GM12874 (cell line): ENCODE measurements at regions not wholly inside any gene's neighbourhood (a gene's known extent, or its start where the extent isn't known, plus 50 kb on each side); places are given as distances from the start of the nearest gene placed in this dataset.

Experiments
- CTCF ChIP-seq: IDR thresholded peaks from 2 replicates; pipeline ENCODE4 v1.5.1; 2011; ENCODE audit warnings: low read depth, mild to moderate bottlenecking, control low read depth, low read length, moderate library complexity; ENCODE audit not compliant: insufficient read depth

DNA sequence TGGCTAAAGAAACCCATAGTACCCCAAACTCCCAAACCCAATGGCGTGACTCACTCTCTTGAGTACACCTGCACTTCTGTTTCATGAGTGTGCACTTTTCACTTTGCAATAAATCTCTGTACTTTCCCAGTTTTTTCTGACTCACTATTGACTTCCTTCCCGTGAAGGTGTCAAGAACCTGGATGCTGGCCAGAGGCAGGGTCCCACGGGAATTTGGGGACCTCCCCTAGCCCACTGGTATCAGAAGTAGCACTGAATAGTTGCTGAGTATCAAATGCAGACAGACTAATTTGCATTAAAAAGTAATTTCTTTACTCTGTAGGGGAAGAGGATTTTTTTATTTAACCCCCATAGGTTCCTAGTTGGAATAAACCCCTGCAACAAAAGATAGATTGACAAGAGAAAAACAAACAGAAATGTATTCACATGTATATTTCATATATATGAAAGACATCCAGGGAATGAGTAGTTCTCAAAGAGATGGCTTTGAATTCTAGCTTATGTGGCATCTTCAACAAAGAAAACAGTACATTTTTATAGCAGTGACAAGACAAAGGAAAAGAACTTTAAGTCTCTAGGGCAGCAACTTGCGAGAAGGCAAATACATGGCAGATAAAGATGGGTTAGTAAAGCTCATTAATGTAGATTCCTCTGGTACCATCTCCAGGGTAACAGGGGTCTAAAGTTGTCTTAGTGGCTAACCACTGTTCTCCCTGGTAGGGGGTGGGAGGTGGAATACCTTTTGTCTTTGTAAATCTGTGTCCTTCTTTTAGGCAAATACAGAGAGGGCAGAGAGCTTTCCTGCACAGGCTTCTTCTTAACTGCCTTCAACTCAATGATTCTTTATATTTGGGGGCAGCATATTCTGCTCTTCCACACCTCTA lies 385.5 kb upstream of the PDZRN3 start:
- no peak for TF ChIP-seq CTCF

DNA sequence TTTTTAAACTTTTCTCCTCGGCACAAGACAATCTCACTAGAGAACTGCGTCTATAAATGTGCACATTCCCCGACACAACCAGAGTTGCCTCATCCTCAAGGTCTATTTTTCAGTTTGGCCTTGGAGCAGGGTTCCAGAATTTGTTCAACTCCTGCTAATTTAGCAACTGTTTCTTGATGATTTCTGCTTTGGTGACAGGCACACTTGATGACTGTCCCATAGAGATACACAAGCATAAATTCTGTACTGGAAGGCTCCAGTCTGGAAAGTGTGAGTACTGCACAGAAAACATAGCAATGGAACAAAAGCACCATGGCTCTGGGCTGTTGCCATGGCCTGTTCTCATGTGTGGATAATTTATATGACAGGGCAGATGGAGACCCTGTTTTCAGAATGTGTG lies 379.6 kb upstream of the PDZRN3 start:
- TF ChIP-seq CTCF = no peak

DNA sequence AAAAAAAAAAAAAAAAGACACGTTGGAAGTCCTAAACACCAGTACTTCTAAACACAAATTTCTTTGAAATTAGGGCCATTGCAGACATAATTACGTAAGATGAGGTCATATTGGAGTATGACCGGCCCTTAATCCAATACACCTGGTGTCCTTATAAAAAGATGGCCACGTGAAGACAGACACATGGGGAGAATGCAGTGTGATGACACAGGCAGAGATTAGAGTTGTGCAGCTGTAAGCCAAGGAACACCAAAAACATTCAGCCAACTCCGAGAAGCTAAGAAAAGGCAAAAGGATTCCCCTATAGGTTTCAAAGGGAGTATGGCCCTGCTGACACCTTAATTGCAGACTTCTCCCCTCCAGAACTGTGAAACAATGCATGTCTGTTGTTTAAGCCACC lies 379.0 kb upstream of the PDZRN3 start:
- no peak for TF ChIP-seq CTCF

GRCh38 chr3:74001436-74001835 lies 376.7 kb upstream of the PDZRN3 start:
- TF ChIP-seq CTCF = no peak

DNA sequence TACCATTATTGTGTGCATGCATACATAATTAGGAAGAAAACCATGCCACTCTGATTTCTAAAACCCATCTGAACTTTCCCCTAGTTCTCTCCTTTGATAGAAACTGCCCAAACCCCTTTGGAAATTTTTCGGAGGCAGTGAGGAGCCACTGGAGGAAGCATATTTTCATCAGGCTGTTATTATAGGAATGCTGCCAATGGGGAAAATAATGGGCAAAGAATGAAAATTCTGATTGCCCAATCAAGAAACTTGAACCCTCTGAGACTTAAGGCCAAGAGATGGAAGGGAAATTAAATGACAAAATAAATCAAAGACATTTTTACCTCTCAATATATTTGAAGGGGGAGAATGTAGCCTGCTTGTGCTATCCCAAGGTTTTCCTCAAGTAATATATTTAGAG lies 376.0 kb upstream of the PDZRN3 start:
- TF ChIP-seq CTCF = no peak

DNA sequence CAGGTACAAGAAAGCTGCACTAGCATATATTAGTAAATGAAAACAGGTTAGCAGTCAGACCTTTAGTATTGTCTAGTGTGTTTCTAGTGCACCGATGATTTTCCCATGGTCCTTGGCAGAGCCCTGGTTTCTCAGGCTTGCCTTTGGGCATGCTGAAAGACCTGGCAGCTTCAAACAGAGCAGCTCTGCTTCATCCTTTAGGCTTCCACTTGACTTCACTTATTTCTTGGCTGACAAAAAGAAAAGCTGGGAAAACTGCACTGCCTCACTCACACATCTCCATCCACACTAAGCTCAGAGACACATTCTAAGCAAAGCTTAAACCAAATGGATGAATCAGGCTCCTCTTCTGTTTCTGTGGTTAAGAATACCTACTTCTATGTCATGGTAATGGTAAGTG lies 374.8 kb upstream of the PDZRN3 start:
- TF ChIP-seq CTCF = no peak

DNA sequence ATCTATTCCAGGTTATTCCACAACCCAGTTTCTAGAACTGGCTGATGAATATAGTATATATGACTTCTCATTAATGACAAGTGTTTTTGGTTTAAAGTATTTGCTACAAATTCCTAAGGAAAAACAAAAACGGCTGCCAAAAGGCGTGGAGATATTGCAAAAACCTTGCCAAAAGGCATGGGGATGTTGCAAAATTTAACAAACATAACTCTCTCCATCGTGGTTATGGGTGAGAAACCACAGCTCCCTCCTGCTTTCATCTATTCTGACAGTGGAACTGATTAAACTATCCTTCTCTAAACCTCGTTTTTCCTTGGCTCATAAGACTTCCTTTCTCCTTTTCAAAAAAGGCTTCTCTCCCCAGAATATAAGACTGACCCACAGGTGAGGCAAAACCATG lies 342.0 kb upstream of the PDZRN3 start:
- no peak for TF ChIP-seq CTCF
